ENCODE measurements at regions not wholly inside any gene's neighbourhood (a gene's known extent, or its start where the extent isn't known, plus 50 kb on each side); places are given as distances from the start of the nearest gene placed in this dataset.
"Not testable (repeated sequence)": the region's sequence is repeated elsewhere in the genome, so short reads cannot be mapped to it uniquely, and the experiment has no call there.

- DNase-seq: no peak
Measured at GRCh38 chr1:78715181-78715661, 65.6 kb downstream of the IFI44 start.

- no peak for DNase-seq
Measured at GRCh38 chr1:78716186-78716585, 66.6 kb downstream of the IFI44 start.

DNA sequence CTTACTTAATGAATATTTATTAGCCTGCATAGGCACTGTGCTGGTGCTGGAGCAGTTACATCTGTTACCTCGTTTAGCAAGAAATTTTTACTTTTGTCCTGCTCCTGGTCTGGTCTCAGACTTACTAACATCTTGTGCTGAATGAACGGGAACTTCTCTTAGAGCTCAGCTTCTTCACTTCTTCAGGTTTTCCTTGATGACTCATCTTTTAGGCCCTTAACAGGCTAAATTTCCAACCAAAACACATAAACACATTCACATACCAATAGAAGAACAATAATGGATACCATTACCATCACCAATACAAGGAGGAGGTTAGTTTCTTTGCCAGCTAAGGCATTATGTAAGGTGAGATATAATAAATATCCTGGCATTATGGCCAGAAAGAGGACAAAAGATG is 68.9 kb downstream of the IFI44 start:
- no peak for DNase-seq

DNA sequence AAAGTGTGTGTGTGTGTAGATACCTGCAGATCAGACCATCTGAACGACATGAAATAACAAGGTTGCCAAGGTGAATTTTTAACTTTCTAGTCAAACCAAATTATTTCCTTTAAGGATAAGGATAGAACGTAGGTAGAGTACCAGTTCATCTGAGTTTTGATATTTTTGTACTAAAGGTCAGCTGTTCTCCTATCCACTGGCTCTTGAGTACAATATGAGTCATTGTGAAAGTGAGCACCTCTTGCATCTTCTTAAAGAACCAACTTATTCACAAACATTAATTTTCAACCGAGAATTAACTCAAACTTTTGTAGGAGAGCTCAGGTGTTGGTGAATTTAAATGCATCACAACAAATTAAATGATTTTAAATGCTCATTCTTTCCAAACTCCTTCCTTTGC is 71.5 kb downstream of the IFI44 start:
- no peak for DNase-seq

DNA sequence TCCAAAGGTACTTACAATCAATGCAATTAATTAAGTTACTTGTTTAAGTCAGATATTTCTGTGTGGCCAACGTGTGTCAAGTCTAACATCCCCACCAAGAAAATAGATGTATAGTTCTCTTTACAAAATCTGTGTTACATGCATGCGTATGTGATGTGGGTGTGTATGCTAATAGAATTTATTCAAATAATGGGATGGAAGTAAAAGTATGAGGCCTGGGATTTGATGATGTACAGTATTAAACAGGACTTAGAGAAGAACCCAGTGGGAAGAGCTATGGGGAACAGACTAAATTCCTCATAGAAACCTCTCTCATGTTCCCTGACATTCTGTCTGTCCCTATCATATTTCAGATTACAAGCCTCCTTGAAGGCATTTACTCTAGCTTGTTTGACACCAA is 72.5 kb downstream of the IFI44 start:
- no peak for DNase-seq

DNA sequence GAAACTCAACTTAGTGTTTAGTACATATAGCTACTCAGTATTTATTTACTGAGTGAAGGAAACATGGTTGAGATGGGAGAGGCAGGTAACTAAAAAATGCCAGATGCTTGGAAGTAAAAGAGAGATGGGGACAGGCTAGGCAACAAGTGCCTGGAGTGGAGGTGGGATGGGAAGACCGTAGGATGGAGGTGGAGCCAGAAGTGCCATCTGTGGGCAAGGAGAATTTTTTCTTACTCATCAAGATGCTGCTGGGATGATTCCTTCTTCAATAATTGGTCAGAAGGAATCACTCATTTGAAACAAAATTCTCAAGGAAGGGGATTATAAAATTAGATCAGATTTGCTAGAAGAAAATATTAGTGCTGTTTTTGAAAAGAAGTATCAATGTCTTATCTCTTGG is 72.9 kb downstream of the IFI44 start:
- DNase-seq: no peak

DNA sequence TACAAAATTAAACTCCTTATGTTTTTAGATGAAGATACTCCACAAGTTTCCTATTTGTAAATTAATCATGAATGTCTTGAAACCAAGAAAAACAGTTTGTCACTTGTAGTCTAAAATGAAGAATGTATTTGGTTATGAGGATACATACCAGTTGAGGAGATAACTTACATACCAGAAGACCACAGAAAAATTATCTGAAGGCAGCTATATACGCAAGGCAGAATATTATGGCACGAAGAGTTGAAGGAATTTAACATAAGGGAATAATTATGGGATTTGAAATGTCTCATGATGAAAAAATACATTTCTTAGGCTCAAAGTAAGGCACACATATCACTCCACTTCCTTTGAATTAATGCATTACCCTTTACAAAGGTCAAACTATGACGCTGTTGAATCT is 73.3 kb downstream of the IFI44 start:
- DNase-seq: no peak

- no peak for DNase-seq
Measured at GRCh38 chr1:78726686-78727085, 77.1 kb downstream of the IFI44 start.

DNA sequence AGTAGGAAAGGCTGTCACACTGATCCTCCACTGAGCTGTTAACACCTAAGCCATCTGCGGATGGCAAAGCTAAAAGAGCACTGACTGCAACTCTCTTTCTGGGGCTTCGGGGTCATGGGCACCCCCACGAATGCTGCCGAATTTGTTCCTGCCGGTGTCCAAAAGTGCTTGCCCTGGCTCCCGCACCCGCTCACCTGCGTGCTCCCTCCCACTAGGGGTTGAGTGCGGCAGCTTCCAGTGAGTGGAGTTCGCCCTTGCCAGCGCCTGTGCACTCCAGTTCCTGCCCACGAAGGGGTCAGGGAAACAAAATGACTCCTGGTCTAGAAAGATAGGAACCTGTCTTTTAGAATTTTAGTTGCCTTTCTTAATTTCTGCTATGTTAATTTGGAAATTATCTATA is 78.7 kb downstream of the IFI44 start:
- DNase-seq: no peak

DNA sequence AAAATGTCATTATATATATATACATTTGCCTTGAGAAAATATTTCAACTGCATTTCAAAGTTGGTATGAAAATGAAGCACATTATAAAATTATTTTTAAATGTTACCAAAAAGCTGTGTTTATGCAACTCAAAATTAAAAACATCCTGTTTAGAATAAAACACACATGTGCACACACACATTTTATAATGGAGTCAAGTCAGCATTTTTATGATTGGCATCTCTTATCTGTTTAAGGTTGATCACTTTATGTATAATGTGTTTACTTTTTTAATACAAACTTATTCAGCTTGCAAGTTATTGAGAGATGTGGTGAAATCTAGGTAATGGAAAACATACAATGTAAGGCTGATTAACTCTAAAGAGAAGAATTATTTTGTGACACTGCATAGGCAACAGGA is 80.4 kb downstream of the IFI44 start:
- no peak for DNase-seq

DNA sequence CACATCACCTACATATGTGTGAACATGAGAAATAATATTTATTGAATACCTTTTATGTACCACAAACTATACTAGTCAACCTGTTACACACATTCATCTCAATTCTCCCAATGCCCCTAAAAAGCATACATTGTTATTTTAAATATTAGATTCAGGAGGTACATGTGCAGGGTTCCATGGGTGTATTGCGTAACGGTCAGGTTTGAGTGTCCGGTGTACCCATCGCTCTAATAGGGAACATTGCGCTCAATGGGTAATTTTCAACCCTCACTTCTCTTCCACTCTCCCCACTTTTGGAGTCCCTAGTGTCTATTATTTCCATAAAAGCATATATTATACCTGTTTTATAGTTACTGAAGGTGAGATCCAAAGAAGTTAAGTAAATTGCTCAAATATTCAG is 82.0 kb downstream of the IFI44 start:
- no peak for DNase-seq

DNA sequence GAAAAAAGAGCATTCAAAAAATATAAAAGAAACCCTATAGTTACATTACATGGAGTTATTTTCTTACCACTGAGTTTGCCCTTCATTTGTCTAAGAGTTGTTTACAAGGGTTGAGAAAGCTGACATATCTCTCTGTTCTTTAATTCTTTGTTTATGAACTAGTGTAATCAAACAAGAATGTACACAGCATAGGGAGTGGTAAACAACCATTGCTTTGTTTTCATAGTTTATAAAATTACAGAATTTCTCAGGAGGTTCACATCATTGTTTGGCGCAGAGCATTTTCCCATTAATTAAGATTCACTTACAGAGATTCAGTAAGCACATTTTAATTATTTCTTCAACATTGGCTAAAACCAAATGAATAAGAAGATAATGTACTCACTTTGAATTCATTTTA is 87.6 kb downstream of the IFI44 start:
- DNase-seq: no peak

DNA sequence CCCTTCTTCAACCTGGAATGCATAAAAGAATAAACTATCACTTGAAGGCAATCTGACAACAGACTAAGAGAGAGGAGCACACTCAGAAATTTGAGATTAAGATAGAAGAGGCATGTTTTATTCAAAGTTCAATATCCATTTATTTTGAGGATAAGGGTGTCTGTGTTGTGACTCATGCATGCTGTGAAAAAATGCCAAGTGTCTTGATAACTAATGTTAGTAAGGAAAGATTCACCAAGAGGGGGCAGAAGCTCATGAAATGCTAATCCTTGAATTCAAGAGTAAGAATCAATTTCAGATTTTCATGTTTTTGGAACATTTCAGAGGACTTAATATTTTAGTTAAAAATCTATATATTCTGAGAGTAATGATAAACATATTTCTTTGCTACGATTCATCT is 94.0 kb downstream of the IFI44 start:
- DNase-seq: no peak

DNA sequence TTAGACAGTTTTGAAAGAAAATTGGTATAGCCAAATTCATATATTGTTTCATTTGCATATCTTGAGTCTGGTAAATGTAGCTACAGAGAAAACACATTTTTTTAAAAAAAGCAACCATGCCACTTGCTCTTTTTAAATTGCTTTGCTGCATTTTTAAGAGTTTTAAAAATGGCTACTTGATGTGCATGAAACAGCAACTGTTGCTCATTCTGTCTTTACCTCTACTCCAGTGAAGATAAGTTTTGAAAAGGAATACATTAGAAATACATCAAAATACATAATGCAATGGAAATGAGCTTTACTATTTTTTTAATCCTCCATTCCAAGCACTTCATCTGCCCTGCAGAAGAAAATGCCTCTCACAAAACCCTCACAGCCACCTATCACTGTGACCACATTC is 95.5 kb downstream of the IFI44 start:
- no peak for DNase-seq

- not testable (repeated sequence) for DNase-seq
Measured at GRCh38 chr1:78753679-78754078, 104.0 kb downstream of the IFI44 start.

DNA sequence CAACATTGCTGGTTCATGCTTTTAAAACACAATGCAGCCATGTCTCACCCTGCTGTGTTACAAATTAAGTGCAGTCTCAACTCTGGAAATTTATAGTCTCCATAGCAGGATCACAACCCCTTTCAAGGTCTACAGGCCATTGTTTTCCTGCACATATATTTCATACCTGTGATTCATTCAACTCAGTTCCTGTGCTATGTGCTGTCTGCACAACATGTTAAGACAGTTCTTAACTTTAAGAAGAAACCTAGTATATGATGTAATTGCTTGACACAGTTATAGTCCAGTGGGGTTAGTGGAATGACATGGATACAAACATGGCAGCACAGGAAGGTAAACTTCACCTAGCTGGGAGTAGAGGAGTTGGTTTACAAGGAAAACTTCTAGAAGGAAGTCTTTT is 106.4 kb downstream of the IFI44 start:
- DNase-seq: no peak

DNA sequence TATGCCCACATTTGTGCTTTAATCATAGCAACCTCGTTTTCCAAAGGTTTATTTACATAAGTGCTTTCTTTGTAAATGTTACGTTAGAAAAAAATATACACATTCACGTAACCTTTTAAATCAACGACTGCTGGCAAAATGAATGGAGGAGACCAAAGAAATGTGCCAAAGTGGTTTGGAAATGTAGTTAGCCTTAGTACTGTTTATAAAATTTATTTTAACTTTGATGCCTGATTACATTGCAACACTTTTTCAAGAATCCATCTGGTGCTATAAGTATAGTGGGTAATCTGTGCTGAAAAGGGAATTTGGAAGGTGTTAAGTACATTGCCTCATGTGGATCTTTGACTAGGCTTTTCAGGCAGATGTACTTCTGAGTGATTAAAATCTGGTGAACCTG is 108.9 kb downstream of the IFI44 start:
- no peak for DNase-seq

GRCh38 chr1:78759881-78760280 is 110.2 kb downstream of the IFI44 start:
- DNase-seq: no peak

- DNase-seq: no peak
Measured at GRCh38 chr1:78760858-78761257, 111.2 kb downstream of the IFI44 start.

GRCh38 chr1:78762113-78762512 is 112.5 kb downstream of the IFI44 start:
- no peak for DNase-seq

DNA sequence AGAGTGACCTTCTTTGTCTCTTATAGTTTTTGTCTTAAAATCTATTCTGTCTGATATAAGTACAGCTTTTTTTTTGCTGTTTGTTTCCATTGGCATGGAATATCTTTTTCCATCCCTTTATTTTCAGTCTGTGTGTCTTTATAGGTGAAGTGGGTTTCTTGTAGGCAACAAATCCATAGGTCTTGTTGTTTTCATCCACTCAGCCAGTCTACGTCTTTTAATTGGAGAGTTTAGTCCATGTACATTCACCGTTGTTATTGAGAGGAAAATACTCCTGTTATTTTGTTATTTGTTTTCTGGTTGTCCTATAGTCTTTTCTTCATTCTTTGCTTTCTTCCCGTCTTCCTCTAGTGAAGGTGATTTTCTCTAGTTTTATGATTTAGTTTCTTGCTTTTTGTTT is 115.9 kb downstream of the IFI44 start:
- no peak for DNase-seq

GRCh38 chr1:78779831-78780230 is 130.2 kb downstream of the IFI44 start:
- DNase-seq: no peak

DNA sequence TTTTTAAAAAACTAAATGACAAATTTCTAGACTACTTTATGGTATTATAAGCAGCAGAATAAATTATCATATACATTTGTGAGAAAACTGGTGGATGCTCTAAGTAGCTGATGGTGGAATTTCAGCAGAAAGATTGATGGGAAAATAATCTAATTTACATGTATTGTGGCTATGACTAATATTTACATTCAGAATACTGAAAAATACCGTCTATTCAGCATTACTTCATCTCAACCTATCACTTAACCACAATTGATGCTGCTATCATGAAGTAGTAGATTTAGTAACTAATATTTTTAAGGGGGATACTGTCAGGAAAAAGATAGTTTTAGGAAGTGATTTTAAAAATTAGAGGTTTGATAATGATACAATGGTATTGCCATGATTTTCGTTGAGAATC is 137.9 kb downstream of the IFI44 start:
- DNase-seq: no peak

- no peak for DNase-seq
Measured at GRCh38 chr1:78790174-78790573, 140.5 kb downstream of the IFI44 start.

DNA sequence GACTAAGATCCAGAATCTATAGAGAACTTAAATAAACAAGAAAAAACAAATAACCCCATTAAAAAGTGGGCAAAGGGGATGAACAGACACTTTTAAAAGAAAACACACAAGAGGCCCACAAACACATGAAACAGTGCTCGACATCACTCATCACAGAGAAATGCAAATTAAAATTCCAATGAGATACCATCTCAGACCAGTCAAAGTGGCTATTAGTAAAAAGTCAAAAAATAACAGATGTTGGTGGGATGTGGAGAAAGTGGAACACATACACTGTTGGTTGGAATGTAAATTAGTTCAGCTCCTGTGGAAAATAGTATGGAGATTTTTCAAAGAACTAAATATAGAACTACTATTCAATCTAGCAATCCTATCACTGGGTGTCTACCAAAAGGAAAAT is 143.1 kb downstream of the IFI44 start:
- no peak for DNase-seq

- no peak for DNase-seq
Measured at GRCh38 chr1:78797108-78797781, 147.6 kb downstream of the IFI44 start.

Data from CD4-positive, alpha-beta T cell treated with Interleukin-1 beta for 1 hour (primary cell).